Endodermal cell (in vitro differentiated cells): ENCODE measurements at regions not wholly inside any gene's neighbourhood (a gene's known extent, or its start where the extent isn't known, plus 50 kb on each side); places are given as distances from the start of the nearest gene placed in this dataset.

Source experiments
- DNase-seq: peaks from one replicate; pipeline ENCODE4 v3.0.0-alpha.2; 2017
- H3K27ac ChIP-seq: 2 replicates; pipeline ENCODE4 v1.5.1; 2013; ENCODE audit warnings: mild to moderate bottlenecking, low read depth, low read length, moderate library complexity
- H3K27me3 ChIP-seq: 2 replicates; pipeline ENCODE4 v1.6.1; 2013; ENCODE audit warnings: mild to moderate bottlenecking, low read length, moderate library complexity; ENCODE audit not compliant: insufficient read depth, control insufficient read depth, poor library complexity, severe bottlenecking
- H3K36me3 ChIP-seq: 2 replicates; pipeline ENCODE4 v1.7.0; 2013; ENCODE audit warnings: mild to moderate bottlenecking, low read length, moderate library complexity; ENCODE audit not compliant: control insufficient read depth, insufficient read depth
- H3K4me1 ChIP-seq: one replicate; pipeline ENCODE4 v1.7.0; 2013; ENCODE audit warnings: low read length; ENCODE audit not compliant: control insufficient read depth, insufficient read depth
- H3K4me3 ChIP-seq: 2 replicates; pipeline ENCODE4 v1.5.1; 2013; ENCODE audit warnings: mild to moderate bottlenecking, low read length, moderate library complexity
- H3K9ac ChIP-seq: 2 replicates; pipeline ENCODE4 v1.6.1; 2013; ENCODE audit warnings: mild to moderate bottlenecking, low read length, moderate library complexity; ENCODE audit not compliant: poor library complexity, severe bottlenecking; ENCODE audit errors: extremely low read depth
- H3K9me3 ChIP-seq: 2 replicates; pipeline ENCODE4 v1.6.1; 2013; ENCODE audit warnings: mild to moderate bottlenecking, low read length, moderate library complexity; ENCODE audit not compliant: control insufficient read depth
- H3K27ac Mint-ChIP-seq: 2 replicates; pipeline ENCODE4 v1.8.0; 2020; ENCODE audit warnings: mixed read lengths
- H3K27me3 Mint-ChIP-seq: 2 replicates; pipeline ENCODE4 v1.8.0; 2021; ENCODE audit warnings: mild to moderate bottlenecking, mixed read lengths; ENCODE audit not compliant: insufficient read depth
- H3K36me3 Mint-ChIP-seq: 2 replicates; pipeline ENCODE4 v1.8.0; 2020; ENCODE audit warnings: low read depth, mixed read lengths
- H3K4me1 Mint-ChIP-seq: 2 replicates; pipeline ENCODE4 v1.8.0; 2020; ENCODE audit warnings: mixed read lengths
- H3K4me3 Mint-ChIP-seq: 2 replicates; pipeline ENCODE4 v1.8.0; 2020; ENCODE audit warnings: mild to moderate bottlenecking, moderate library complexity, mixed read lengths
- H3K9me3 Mint-ChIP-seq: 2 replicates; pipeline ENCODE4 v1.8.0; 2020; ENCODE audit warnings: mild to moderate bottlenecking, mixed read lengths
- WGBS, 2 experiments: methylation state at CpG; one replicate each; pipeline versions ENCODE4 v1.1.5 to v1.1.7; 2013; ENCODE audit warnings: missing lambda C conversion rate in 2 of 2, mixed read lengths in 1 of 2; ENCODE audit not compliant: insufficient coverage in 1 of 2, insufficient read length in 1 of 2; 5-methylcytosine and 5-hydroxymethylcytosine counted together
- TF ChIP-seq, protein P1 (sequence below): fragments of 200-600 bp; sonication (generic); conservative IDR thresholded peaks from 2 replicates; pipeline ENCODE4 v1.5.0; 2021; ENCODE audit warnings: antibody characterized with exemption, mild to moderate bottlenecking

DNA sequence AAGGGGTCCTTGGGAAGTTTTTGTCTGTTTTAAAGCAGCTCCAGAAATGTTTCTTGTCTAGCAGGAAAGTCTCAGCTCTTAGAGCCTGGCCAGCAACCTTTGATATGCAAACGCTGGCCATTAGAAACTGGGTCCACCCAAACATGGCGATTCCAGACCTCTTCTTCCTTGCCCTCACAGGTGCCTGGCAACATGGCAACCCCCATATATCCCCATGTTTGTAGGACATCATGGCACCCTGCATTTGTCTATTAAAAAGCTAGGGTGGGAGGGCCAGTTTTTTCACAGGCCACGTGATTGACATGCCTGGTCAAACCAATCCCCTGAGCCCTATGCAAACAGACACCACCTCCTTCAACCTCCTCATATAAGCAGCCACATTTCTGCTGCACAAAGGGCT is 848.7 kb upstream of the FOXG1 start:
- peaks cover 3% of the 10 kb centered on the region for H3K4me1 Mint-ChIP-seq

GRCh38 chr14:27927519-27927918 is 839.1 kb upstream of the FOXG1 start:
- no peak overlapping the region for H3K27ac ChIP-seq
- H3K4me3 ChIP-seq, result no peak overlapping the region
- TF ChIP-seq, protein P1, sequence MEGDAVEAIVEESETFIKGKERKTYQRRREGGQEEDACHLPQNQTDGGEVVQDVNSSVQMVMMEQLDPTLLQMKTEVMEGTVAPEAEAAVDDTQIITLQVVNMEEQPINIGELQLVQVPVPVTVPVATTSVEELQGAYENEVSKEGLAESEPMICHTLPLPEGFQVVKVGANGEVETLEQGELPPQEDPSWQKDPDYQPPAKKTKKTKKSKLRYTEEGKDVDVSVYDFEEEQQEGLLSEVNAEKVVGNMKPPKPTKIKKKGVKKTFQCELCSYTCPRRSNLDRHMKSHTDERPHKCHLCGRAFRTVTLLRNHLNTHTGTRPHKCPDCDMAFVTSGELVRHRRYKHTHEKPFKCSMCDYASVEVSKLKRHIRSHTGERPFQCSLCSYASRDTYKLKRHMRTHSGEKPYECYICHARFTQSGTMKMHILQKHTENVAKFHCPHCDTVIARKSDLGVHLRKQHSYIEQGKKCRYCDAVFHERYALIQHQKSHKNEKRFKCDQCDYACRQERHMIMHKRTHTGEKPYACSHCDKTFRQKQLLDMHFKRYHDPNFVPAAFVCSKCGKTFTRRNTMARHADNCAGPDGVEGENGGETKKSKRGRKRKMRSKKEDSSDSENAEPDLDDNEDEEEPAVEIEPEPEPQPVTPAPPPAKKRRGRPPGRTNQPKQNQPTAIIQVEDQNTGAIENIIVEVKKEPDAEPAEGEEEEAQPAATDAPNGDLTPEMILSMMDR, result no peak
- Mint-ChIP-seq H3K27me3 (no peaks in the 10 kb centered on the region), H3K36me3 (no peaks in the 10 kb centered on the region), H3K4me3 (no peak overlapping the region), H3K4me1 (no peaks in the 10 kb centered on the region), H3K27ac (no peak overlapping the region), H3K9me3 (no peaks in the 10 kb centered on the region)
- no peak for DNase-seq
- no peaks in the 10 kb centered on the region for H3K9me3 ChIP-seq
- H3K9ac ChIP-seq, result no peak overlapping the region
- no peaks in the 10 kb centered on the region for H3K4me1 ChIP-seq
- no peaks in the 10 kb centered on the region for H3K36me3 ChIP-seq
- no peaks in the 10 kb centered on the region for H3K27me3 ChIP-seq

More for the DNA sequence above, 848.7 kb upstream of the FOXG1 start:
- Histone ChIP-seq H3K4me1 (no peaks in the 10 kb centered on the region), H3K9me3 (peaks cover 4% of the 10 kb centered on the region), H3K4me3 (no peak overlapping the region), H3K27me3 (no peaks in the 10 kb centered on the region), H3K9ac (no peak overlapping the region), H3K36me3 (no peaks in the 10 kb centered on the region), H3K27ac (no peak overlapping the region)
- no peak overlapping the region for H3K4me3 Mint-ChIP-seq
- no peaks in the 10 kb centered on the region for H3K27me3 Mint-ChIP-seq
- 70 to 80% methylated on average over 2 to 3 of the region's 3 CpGs for WGBS, 2 experiments
- peak; percentile 54 for DNase-seq
- H3K9me3 Mint-ChIP-seq, result peaks cover 12% of the 10 kb centered on the region
- H3K27ac Mint-ChIP-seq, result peak overlapping the region; percentile 15
- TF ChIP-seq, protein P1, result no peak
- peaks cover 2% of the 10 kb centered on the region for H3K36me3 Mint-ChIP-seq

DNA sequence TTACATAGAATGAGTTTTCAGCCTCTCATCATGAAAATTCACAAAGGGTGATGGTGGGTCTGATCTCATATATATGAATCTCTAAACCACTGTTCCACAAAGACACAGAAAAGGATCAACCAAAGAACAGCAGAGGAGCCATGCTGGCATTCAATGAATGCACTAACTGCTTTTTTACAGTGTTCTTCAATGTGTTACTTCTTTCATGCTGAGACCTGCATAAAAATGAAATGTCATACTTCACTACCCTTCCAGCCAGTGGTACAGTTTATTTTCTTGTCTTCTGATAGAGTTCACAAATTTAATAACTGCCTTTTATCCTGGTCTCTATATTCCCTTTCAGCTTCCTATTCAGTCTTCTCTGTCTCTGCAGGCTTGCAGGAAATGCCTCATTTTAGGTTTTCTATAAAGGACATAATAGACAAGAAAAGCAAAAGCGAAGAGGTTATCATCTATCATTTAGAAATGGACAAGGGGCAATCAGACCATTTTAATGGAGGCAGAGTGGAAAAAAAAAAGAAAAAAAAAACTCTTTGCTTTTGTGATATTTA is 836.7 kb upstream of the FOXG1 start:
- TF ChIP-seq, protein P1, result no peak

More for the DNA sequence above, 836.7 kb upstream of the FOXG1 start:
- Histone ChIP-seq H3K4me1 (no peaks in the 10 kb centered on the region), H3K27ac (peak overlapping the region; percentile 71), H3K4me3 (no peak overlapping the region), H3K27me3 (no peaks in the 10 kb centered on the region), H3K9ac (no peak overlapping the region), H3K36me3 (no peaks in the 10 kb centered on the region), H3K9me3 (no peaks in the 10 kb centered on the region)
- H3K27me3 Mint-ChIP-seq, result no peaks in the 10 kb centered on the region
- DNase-seq, result no peak
- H3K4me1 Mint-ChIP-seq, result no peaks in the 10 kb centered on the region
- H3K9me3 Mint-ChIP-seq, result no peaks in the 10 kb centered on the region
- no peak overlapping the region for H3K27ac Mint-ChIP-seq
- H3K4me3 Mint-ChIP-seq, result no peak overlapping the region
- 75 to 85% methylated on average over 1 of the region's 1 CpG for WGBS, 2 experiments
- H3K36me3 Mint-ChIP-seq, result no peaks in the 10 kb centered on the region
